DOHH2 (cell line): ENCODE measurements at regions not wholly inside any gene's neighbourhood (a gene's known extent, or its start where the extent isn't known, plus 50 kb on each side); places are given as distances from the start of the nearest gene placed in this dataset.

Source experiments
- H3F3A ChIP-seq: fragments of 200-600 bp; sonication (generic), shearing (Covaris generic); 2 replicates; pipeline ENCODE4 v1.6.0; 2016; ENCODE audit warnings: antibody characterized with exemption, mild to moderate bottlenecking; ENCODE audit not compliant: control insufficient read depth, insufficient read depth
- H3K27ac ChIP-seq: fragments of 200-600 bp; sonication (generic); 2 replicates; pipeline ENCODE4 v1.5.1; 2014; ENCODE audit warnings: low read depth, mild to moderate bottlenecking, low read length, moderate library complexity
- H3K27me3 ChIP-seq: fragments of 200-600 bp; sonication (generic); 2 replicates; pipeline ENCODE4 v1.6.1; 2014; ENCODE audit warnings: mild to moderate bottlenecking, low read length, mixed read lengths; ENCODE audit not compliant: control insufficient read depth
- H3K36me3 ChIP-seq: fragments of 200-600 bp; sonication (generic); 2 replicates; pipeline ENCODE4 v1.6.1; 2014; ENCODE audit warnings: mild to moderate bottlenecking, low read length, moderate library complexity, mixed read lengths; ENCODE audit not compliant: control insufficient read depth
- H3K4me1 ChIP-seq: fragments of 200-600 bp; sonication (generic); 2 replicates; pipeline ENCODE4 v1.6.1; 2014; ENCODE audit warnings: mild to moderate bottlenecking, low read length, mixed read lengths; ENCODE audit not compliant: control insufficient read depth
- H3K4me2 ChIP-seq: fragments of 200-600 bp; sonication (generic); 2 replicates; pipeline ENCODE4 v1.6.0; 2014; ENCODE audit warnings: mild to moderate bottlenecking, low read length, moderate library complexity
- H3K4me3 ChIP-seq: fragments of 200-600 bp; sonication (generic); 2 replicates; pipeline ENCODE4 v1.5.1; 2014; ENCODE audit warnings: mild to moderate bottlenecking, low read length, mixed read lengths
- H3K79me2 ChIP-seq: fragments of 200-600 bp; sonication (generic); 2 replicates; pipeline ENCODE4 v1.6.1; 2014; ENCODE audit warnings: mild to moderate bottlenecking, low read length, mixed read lengths; ENCODE audit not compliant: control insufficient read depth
- H3K9me2 ChIP-seq: fragments of 200-600 bp; sonication (generic); replicated peaks from 2 replicates; pipeline ENCODE4 v1.6.1; 2014; ENCODE audit warnings: mild to moderate bottlenecking, low read length, mixed read lengths; ENCODE audit not compliant: control insufficient read depth
- H3K9me3 ChIP-seq: fragments of 200-600 bp; sonication (generic); 2 replicates; pipeline ENCODE4 v1.6.1; 2014; ENCODE audit warnings: antibody characterized with exemption, low read length, mixed read lengths; ENCODE audit not compliant: control insufficient read depth, insufficient read depth
- H4K20me1 ChIP-seq: fragments of 200-600 bp; sonication (generic); 2 replicates; pipeline ENCODE4 v1.6.0; 2014; ENCODE audit warnings: low read depth, mild to moderate bottlenecking, antibody characterized with exemption, low read length, moderate library complexity; ENCODE audit not compliant: control insufficient read depth, insufficient read depth
- CTCF ChIP-seq: fragments of 200-600 bp; sonication (generic); IDR thresholded peaks from one replicate; pipeline ENCODE4 v1.5.1; 2014; ENCODE audit warnings: antibody characterized with exemption, mild to moderate bottlenecking, low read depth, low read length; ENCODE audit not compliant: poor library complexity, severe bottlenecking
- EZH2phosphoT487 ChIP-seq: fragments of 200-600 bp; sonication (generic); IDR thresholded peaks from 2 replicates; pipeline ENCODE4 v1.6.1; 2017; ENCODE audit warnings: borderline replicate concordance, mild to moderate bottlenecking, antibody characterized with exemption, low read length, moderate library complexity, mixed read lengths

- no peaks in the 10 kb centered on the region for H3K9me2 ChIP-seq
- H3K27ac ChIP-seq, result no peak overlapping the region
- H4K20me1 ChIP-seq, result no peaks in the 10 kb centered on the region
- no peaks in the 10 kb centered on the region for H3K36me3 ChIP-seq
- H3K4me3 ChIP-seq, result no peak overlapping the region
- no peaks in the 10 kb centered on the region for H3K27me3 ChIP-seq
- TF ChIP-seq CTCF, result no peak
- TF ChIP-seq EZH2phosphoT487, result no peak
- no peaks in the 10 kb centered on the region for H3F3A ChIP-seq
- no peaks in the 10 kb centered on the region for H3K79me2 ChIP-seq
- no peak overlapping the region for H3K4me2 ChIP-seq
- H3K9me3 ChIP-seq, result no peaks in the 10 kb centered on the region
- H3K4me1 ChIP-seq, result no peaks in the 10 kb centered on the region
Observed at GRCh38 chr4:100026066-100026465, 76.0 kb upstream of the H2AZ1 start.

- no peak for TF ChIP-seq EZH2phosphoT487
- TF ChIP-seq CTCF, result no peak
- no peaks in the 10 kb centered on the region for H4K20me1 ChIP-seq
- no peak overlapping the region for H3K27ac ChIP-seq
- H3K27me3 ChIP-seq, result no peaks in the 10 kb centered on the region
- no peak overlapping the region for H3K4me2 ChIP-seq
- no peaks in the 10 kb centered on the region; the same call in 1 of the 2 replicates for H3K9me2 ChIP-seq
- no peaks in the 10 kb centered on the region for H3K36me3 ChIP-seq
- no peaks in the 10 kb centered on the region for H3K79me2 ChIP-seq
- H3F3A ChIP-seq, result no peaks in the 10 kb centered on the region
- no peaks in the 10 kb centered on the region for H3K4me1 ChIP-seq
- H3K4me3 ChIP-seq, result no peak overlapping the region
- no peaks in the 10 kb centered on the region for H3K9me3 ChIP-seq
Observed at GRCh38 chr4:100023800-100024199, 73.7 kb upstream of the H2AZ1 start.

- no peaks in the 10 kb centered on the region for H3F3A ChIP-seq
- no peak overlapping the region for H3K4me3 ChIP-seq
- H3K4me2 ChIP-seq, result no peak overlapping the region
- H3K27ac ChIP-seq, result no peak overlapping the region
- H3K9me3 ChIP-seq, result no peaks in the 10 kb centered on the region
- H4K20me1 ChIP-seq, result no peaks in the 10 kb centered on the region
- H3K9me2 ChIP-seq, result no peaks in the 10 kb centered on the region; the same call in 1 of the 2 replicates
- H3K36me3 ChIP-seq, result no peaks in the 10 kb centered on the region
- no peaks in the 10 kb centered on the region for H3K79me2 ChIP-seq
- no peaks in the 10 kb centered on the region for H3K4me1 ChIP-seq
- no peak for TF ChIP-seq CTCF
- TF ChIP-seq EZH2phosphoT487, result no peak
- H3K27me3 ChIP-seq, result no peaks in the 10 kb centered on the region
Observed at GRCh38 chr4:100022792-100023222, 72.7 kb upstream of the H2AZ1 start.

- Histone ChIP-seq H3K4me1 (no peaks in the 10 kb centered on the region), H3K9me3 (no peaks in the 10 kb centered on the region), H3K4me3 (no peak overlapping the region), H3K79me2 (no peaks in the 10 kb centered on the region), H3K27ac (no peak overlapping the region), H3K4me2 (no peak overlapping the region), H3K9me2 (no peaks in the 10 kb centered on the region; the same call in 1 of the 2 replicates), H3K27me3 (no peaks in the 10 kb centered on the region), H3K36me3 (no peaks in the 10 kb centered on the region), H3F3A (no peaks in the 10 kb centered on the region), H4K20me1 (no peaks in the 10 kb centered on the region)
- TF ChIP-seq CTCF (no peak), EZH2phosphoT487 (no peak)
Observed at GRCh38 chr4:100019821-100020220, 69.7 kb upstream of the H2AZ1 start.
